Heart right ventricle (tissue), 16 donors: ENCODE measurements at regions not wholly inside any gene's neighbourhood (a gene's known extent, or its start where the extent isn't known, plus 50 kb on each side); places are given as distances from the start of the nearest gene placed in this dataset.

ENCODE experiments used
- ATAC-seq, 8 donors: fragments of 200-7000 bp; cut with Tn5 transposase; one replicate each; pipeline ENCODE4 v1.9.1; 2020; ENCODE audit warnings: mild to moderate bottlenecking in 8 of 8, moderate library complexity in 8 of 8, moderate number of reproducible peaks in 1 of 8
- DNase-seq, 2 donors: peaks; one replicate each; pipeline ENCODE4 v3.0.0-alpha.2; 2020
- H3K27ac ChIP-seq, 10 donors: fragments of 200-600 bp; sonication (generic) in 2 of 10; one replicate each; pipeline versions ENCODE4 v1.5.0 to v1.8.0; 2020 to 2022; ENCODE audit warnings: mild to moderate bottlenecking in 3 of 10
- H3K27me3 ChIP-seq, 7 donors: fragments of 200-600 bp; one replicate each; pipeline ENCODE4 v1.8.0; 2021 to 2022; ENCODE audit warnings: mild to moderate bottlenecking in 2 of 7
- H3K36me3 ChIP-seq, 9 donors: fragments of 200-600 bp; sonication (generic) in 1 of 9; one replicate each; pipeline versions ENCODE4 v1.5.0 to v1.8.0; 2020 to 2022; ENCODE audit warnings: mild to moderate bottlenecking in 2 of 9
- H3K4me1 ChIP-seq, 9 donors: fragments of 200-600 bp; sonication (generic) in 1 of 9; one replicate each; pipeline versions ENCODE4 v1.5.0 to v1.8.0; 2020 to 2022; ENCODE audit warnings: mild to moderate bottlenecking in 4 of 9
- H3K4me3 ChIP-seq, 10 donors: fragments of 200-600 bp; sonication (generic) in 2 of 10; one replicate each; pipeline versions ENCODE4 v1.5.0 to v1.8.0; 2020 to 2022; ENCODE audit warnings: mild to moderate bottlenecking in 7 of 10, moderate library complexity in 2 of 10
- H3K9me3 ChIP-seq, 11 donors: fragments of 200-600 bp in 10 of 11; sonication (generic) in 2 of 11; one replicate each; pipeline versions ENCODE4 v1.5.0 to v1.8.0; 2013 to 2022; ENCODE audit warnings: mild to moderate bottlenecking in 2 of 11, control low read depth in 1 of 11, moderate library complexity in 1 of 11
- WGBS, 2 donors: extraction: QIAGEN DNeasy Blood & Tissue Kit; methylation state at CpG; one replicate each; pipeline ENCODE4 v1.1.7; 2013; ENCODE audit warnings: inconsistent platforms in 1 of 2; 5-methylcytosine and 5-hydroxymethylcytosine counted together
- intact Hi-C, 10 donors: fragments of 100-400 bp; cut with DNase I; formaldehyde crosslinking; loops; one replicate each; pipeline versions ENCODE4 v1.11.1 to v1.14.2; 2022
- TF ChIP-seq, protein P1 (sequence below), 9 donors: fragments of 200-600 bp; sonication (generic) in 2 of 9; IDR thresholded peaks; one replicate each; pipeline versions ENCODE4 v1.5.0 to v1.8.0; 2021 to 2022; ENCODE audit warnings: antibody characterized with exemption in 9 of 9, mild to moderate bottlenecking in 5 of 9, moderate library complexity in 1 of 9
- donor health status: Arrhythmogenic right ventricular cardiomyopathy.
- donor health status: ischemic (EF 13 %, LVEDD 7.1; RV severe dilation, severe dysfunction).
- donor health status: healthy with polysubstance abuse.
- donor health status: DM: no; HTN: yes; CAD: no.
- donor health status: DM: no; HTN: no; CAD: no.
- donor health status: ischemic (EF 25% LVEDD 6.9; RV normal size, moderate dysfunction).
- donor health status: ischemic (EF 25% LVEDD 5.7; RV mildly dilated, moderate dysfunction).
- donor health status: healthy.
- donor health status: DM: yes; HTN: yes; CAD: no.
- donor health status: Ischemic cardiomyopathy.
- donor health status: ischemic (EF 35%, LVEDD 5.7; RV mildly dilated, moderate dysfunction).
- donor health status: nonischemic (EF 11% LVEDD 7.7; RV severe dilation, severe dysfunction).
- donor health status: DM: yes; HTN: yes; CAD: no.
- donor health status: PGD.
- donor health status: ischemic (EF 29% LVEDD 5.4; RV normal size, mild dysfunction).
- donor health status: nonischemic (EF 23%, LVEDD 6.1; RV moderate dilation, normal function).

DNA sequence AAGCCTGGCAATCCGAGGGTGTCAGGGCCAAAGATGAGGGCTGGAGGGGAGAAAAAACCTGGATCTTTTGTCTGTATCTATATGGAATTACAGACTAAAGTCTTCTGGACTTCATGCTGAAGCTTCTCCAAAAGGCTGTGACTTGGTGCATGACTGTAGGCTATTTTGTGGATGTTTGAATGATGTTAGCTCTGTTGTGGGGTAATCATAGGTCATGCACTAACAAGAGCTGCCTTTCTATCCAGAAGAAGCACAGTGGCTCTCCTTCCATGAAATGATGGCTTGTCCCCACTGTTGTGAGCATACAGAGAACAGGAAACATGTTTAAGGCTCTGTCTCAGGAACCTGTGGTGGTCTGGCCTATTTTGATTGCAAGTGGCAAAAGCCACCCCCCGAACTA lies 263.3 kb upstream of the PLET1 start:
- Histone ChIP-seq H3K36me3 (no peaks in the 10 kb centered on the region), H3K4me1 (peaks cover 5 to 56% (median 36%) of the 10 kb centered on the region in 9 donors), H3K4me3 (no peak overlapping the region), H3K27ac (peak overlapping the region in 4 of 10 donors; percentile 16 to 76 (median 46)), H3K9me3 (no peaks in the 10 kb centered on the region), H3K27me3 (no peaks in the 10 kb centered on the region)
- intact Hi-C loops = no loop called here
- no peak for DNase-seq
- TF ChIP-seq, protein P1, sequence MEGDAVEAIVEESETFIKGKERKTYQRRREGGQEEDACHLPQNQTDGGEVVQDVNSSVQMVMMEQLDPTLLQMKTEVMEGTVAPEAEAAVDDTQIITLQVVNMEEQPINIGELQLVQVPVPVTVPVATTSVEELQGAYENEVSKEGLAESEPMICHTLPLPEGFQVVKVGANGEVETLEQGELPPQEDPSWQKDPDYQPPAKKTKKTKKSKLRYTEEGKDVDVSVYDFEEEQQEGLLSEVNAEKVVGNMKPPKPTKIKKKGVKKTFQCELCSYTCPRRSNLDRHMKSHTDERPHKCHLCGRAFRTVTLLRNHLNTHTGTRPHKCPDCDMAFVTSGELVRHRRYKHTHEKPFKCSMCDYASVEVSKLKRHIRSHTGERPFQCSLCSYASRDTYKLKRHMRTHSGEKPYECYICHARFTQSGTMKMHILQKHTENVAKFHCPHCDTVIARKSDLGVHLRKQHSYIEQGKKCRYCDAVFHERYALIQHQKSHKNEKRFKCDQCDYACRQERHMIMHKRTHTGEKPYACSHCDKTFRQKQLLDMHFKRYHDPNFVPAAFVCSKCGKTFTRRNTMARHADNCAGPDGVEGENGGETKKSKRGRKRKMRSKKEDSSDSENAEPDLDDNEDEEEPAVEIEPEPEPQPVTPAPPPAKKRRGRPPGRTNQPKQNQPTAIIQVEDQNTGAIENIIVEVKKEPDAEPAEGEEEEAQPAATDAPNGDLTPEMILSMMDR (IDR thresholded peaks at IDR 0.05) = no peak
- 66 to 77% methylated on average over 2 of the region's 2 CpGs for WGBS, 2 donors
- ATAC-seq = peak in 2 of 8 donors; percentile 6 to 28

DNA sequence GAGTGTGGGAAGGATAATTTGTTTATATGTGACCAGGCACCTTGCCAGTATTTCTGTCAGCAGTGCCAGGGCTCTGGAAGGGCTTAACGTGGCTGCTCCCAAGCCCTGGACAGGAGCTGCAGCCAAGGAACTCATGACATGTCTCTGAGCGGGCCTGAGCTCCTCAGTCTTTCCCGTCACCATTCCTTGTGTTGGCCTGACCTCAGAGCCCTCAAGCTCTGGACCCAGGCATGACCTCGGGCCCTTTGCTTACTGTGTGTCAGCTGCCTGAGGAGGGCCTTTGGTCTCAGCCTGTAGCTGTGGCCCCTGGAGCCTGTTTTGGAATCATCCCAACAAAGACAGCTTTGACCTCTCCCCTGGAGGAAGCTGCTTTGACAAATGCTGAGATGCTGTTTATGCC lies 264.1 kb upstream of the PLET1 start:
- Histone ChIP-seq H3K4me3 (no peak overlapping the region), H3K27me3 (no peaks in the 10 kb centered on the region), H3K27ac (peak overlapping the region in 4 of 10 donors; percentile 26 to 76 (median 46)), H3K36me3 (no peaks in the 10 kb centered on the region), H3K4me1 (peaks cover 5 to 56% (median 36%) of the 10 kb centered on the region in 9 donors), H3K9me3 (no peaks in the 10 kb centered on the region)
- intact Hi-C loops = no loop called here
- DNase-seq (peak; percentile 6 to 27), ATAC-seq (peak in 7 of 8 donors; percentile 21 to 54 (median 41))
- TF ChIP-seq, protein P1 (IDR thresholded peaks at IDR 0.05) = no peak
- WGBS, 2 donors = 41 to 52% methylated on average over 4 of the region's 4 CpGs

DNA sequence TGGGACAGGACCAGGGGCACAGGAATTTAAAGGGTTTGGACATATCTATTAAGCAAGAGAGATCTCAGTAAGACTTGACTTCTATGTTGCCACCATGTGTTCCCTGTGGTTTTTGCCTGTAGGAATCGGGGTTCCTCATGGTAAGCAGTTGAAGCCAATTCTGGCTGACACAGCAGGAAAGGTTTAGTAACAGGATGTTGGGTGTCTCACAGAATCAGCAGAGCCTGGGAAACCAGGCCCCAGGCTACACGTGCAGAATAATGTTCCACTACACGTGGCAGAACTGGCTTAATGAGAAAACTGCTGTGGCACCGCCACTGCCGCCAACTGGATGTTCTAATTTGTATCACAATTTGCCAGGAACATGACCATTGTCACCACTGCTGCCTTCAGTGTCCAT lies 264.6 kb upstream of the PLET1 start:
- H3K27ac ChIP-seq = peak overlapping the region in 4 of 10 donors; percentile 26 to 76 (median 46)
- H3K4me3 ChIP-seq = no peak overlapping the region
- DNase-seq (peak in 1 of 2 donors; percentile 7), ATAC-seq (peak in 5 of 8 donors; percentile 30 to 43 (median 33))
- no peaks in the 10 kb centered on the region for H3K36me3 ChIP-seq
- no peaks in the 10 kb centered on the region for H3K27me3 ChIP-seq
- intact Hi-C loops = no loop called here
- TF ChIP-seq, protein P1 (IDR thresholded peaks at IDR 0.05) = no peak
- 55 to 81% methylated on average over 5 of the region's 5 CpGs for WGBS, 2 donors
- peaks cover 5 to 56% (median 36%) of the 10 kb centered on the region in 9 donors for H3K4me1 ChIP-seq
- no peaks in the 10 kb centered on the region for H3K9me3 ChIP-seq

DNA sequence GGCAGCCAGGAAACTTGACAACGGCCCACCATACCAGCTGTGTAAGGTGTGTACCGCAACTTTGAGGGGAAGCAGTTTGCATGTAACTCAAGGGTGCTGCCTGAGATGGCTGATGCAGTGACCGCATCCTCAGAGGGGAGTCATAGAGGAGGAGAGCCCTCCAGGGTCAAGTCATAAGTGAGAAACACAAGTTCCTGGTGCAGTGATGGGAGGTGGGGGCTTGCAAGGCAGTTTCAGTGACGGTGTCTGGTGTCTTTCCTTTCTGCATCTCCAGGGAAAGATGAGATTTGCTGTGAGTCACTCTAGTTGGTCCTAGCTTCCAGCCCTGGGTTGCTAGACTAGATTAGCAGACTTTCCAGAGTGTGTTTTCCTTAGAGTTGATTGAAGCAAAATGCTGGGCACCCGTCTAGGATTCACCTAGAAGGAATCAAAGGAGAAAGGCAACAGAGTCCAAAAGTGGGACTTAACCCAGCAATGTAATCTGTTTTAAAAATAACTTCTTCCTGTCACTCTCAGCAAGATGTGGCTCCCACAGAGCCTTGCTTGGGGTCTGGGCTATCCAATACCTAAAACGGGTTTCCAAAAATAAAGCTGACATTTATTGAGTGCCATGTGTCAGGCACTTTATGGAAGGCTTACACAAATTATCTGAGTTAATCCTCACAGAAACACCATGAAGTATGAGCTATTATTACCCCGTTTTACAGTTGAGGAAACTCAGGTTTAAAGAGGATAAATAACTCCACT lies 265.4 kb upstream of the PLET1 start:
- 48 to 58% methylated on average over 7 of the region's 7 CpGs for WGBS, 2 donors
- Histone ChIP-seq H3K4me3 (no peak overlapping the region), H3K4me1 (peaks cover 5 to 56% (median 36%) of the 10 kb centered on the region in 9 donors), H3K9me3 (no peaks in the 10 kb centered on the region), H3K27me3 (no peaks in the 10 kb centered on the region), H3K36me3 (no peaks in the 10 kb centered on the region), H3K27ac (no peak overlapping the region)
- intact Hi-C loops = no loop called here
- DNase-seq (no peak), ATAC-seq (peak in 2 of 8 donors; percentile 37 to 53)
- TF ChIP-seq, protein P1 (IDR thresholded peaks at IDR 0.05) = no peak
